ENCODE measurements at regions not wholly inside any gene's neighbourhood (a gene's known extent, or its start where the extent isn't known, plus 50 kb on each side); places are given as distances from the start of the nearest gene placed in this dataset.

GRCh38 chr6:103885446-103885845 lies 974.3 kb downstream of the HACE1 start:
- no peak overlapping the region for H3K4me3 ChIP-seq (ENCODE audit: low read depth, low read length)
- no peak for TF ChIP-seq CTCF (IDR thresholded peaks at IDR 0.05; ENCODE audit: insufficient read depth, low read length)
- no peak for DNase-seq (ENCODE audit: low read depth)

GRCh38 chr6:103879800-103880199 lies 979.9 kb downstream of the HACE1 start:
- no peak for TF ChIP-seq CTCF (IDR thresholded peaks at IDR 0.05; ENCODE audit: insufficient read depth, low read length)
- DNase-seq (ENCODE audit: low read depth) = no peak
- no peak overlapping the region for H3K4me3 ChIP-seq (ENCODE audit: low read depth, low read length)

- H3K4me3 ChIP-seq (ENCODE audit: low read depth, low read length) = no peak overlapping the region
- no peak for DNase-seq (ENCODE audit: low read depth)
- no peak for TF ChIP-seq CTCF (IDR thresholded peaks at IDR 0.05; ENCODE audit: insufficient read depth, low read length)
Measured at GRCh38 chr6:103875221-103875620, 984.5 kb downstream of the HACE1 start.

- TF ChIP-seq CTCF (IDR thresholded peaks at IDR 0.05; ENCODE audit: insufficient read depth, low read length) = no peak
- no peak overlapping the region for H3K4me3 ChIP-seq (ENCODE audit: low read depth, low read length)
- DNase-seq (ENCODE audit: low read depth) = no peak
Measured at GRCh38 chr6:103874575-103874974, 985.1 kb downstream of the HACE1 start.

GRCh38 chr6:103872678-103873077 lies 987.0 kb downstream of the HACE1 start:
- no peak for DNase-seq (ENCODE audit: low read depth)
- no peak for TF ChIP-seq CTCF (IDR thresholded peaks at IDR 0.05; ENCODE audit: insufficient read depth, low read length)
- H3K4me3 ChIP-seq (ENCODE audit: low read depth, low read length) = no peak overlapping the region

- TF ChIP-seq CTCF (IDR thresholded peaks at IDR 0.05; ENCODE audit: insufficient read depth, low read length) = no peak
- no peak for DNase-seq (ENCODE audit: low read depth)
- H3K4me3 ChIP-seq (ENCODE audit: low read depth, low read length) = no peak overlapping the region
Measured at GRCh38 chr6:103872233-103872632, 987.5 kb downstream of the HACE1 start.

GRCh38 chr6:103870970-103871369 lies 988.7 kb downstream of the HACE1 start:
- no peak for DNase-seq (ENCODE audit: low read depth)
- H3K4me3 ChIP-seq (ENCODE audit: low read depth, low read length) = no peak overlapping the region
- TF ChIP-seq CTCF (IDR thresholded peaks at IDR 0.05; ENCODE audit: insufficient read depth, low read length) = no peak
